Glutamatergic neuron (in vitro differentiated cells): ENCODE measurements at regions not wholly inside any gene's neighbourhood (a gene's known extent, or its start where the extent isn't known, plus 50 kb on each side); places are given as distances from the start of the nearest gene placed in this dataset.
"Not testable (repeated sequence)": the region's sequence is repeated elsewhere in the genome, so short reads cannot be mapped to it uniquely, and the experiment has no call there.

ENCODE experiments used
- DNase-seq: peaks from one replicate; pipeline ENCODE4 v3.0.0; 2022
- H3K27ac Mint-ChIP-seq: one replicate; pipeline ENCODE4 v1.8.0; 2020; ENCODE audit warnings: mild to moderate bottlenecking, mixed read lengths, inconsistent platforms; ENCODE audit not compliant: unreplicated experiment
- H3K27me3 Mint-ChIP-seq: one replicate; pipeline ENCODE4 v1.8.0; 2020; ENCODE audit warnings: mild to moderate bottlenecking, moderate library complexity, mixed read lengths, inconsistent platforms; ENCODE audit not compliant: unreplicated experiment
- H3K36me3 Mint-ChIP-seq: one replicate; pipeline ENCODE4 v1.8.0; 2020; ENCODE audit warnings: mild to moderate bottlenecking, mixed read lengths, inconsistent platforms; ENCODE audit not compliant: unreplicated experiment
- H3K4me1 Mint-ChIP-seq: one replicate; pipeline ENCODE4 v1.8.0; 2020; ENCODE audit warnings: mild to moderate bottlenecking, low read depth, mixed read lengths, inconsistent platforms; ENCODE audit not compliant: unreplicated experiment
- H3K4me3 Mint-ChIP-seq: one replicate; pipeline ENCODE4 v1.8.0; 2020; ENCODE audit warnings: mild to moderate bottlenecking, mixed read lengths, inconsistent platforms; ENCODE audit not compliant: unreplicated experiment
- H3K9me3 Mint-ChIP-seq: one replicate; pipeline ENCODE4 v1.8.0; 2020; ENCODE audit warnings: mild to moderate bottlenecking, moderate library complexity, mixed read lengths, inconsistent platforms; ENCODE audit not compliant: unreplicated experiment
- TF ChIP-seq, protein P1 (sequence below): fragments of 200-600 bp; sonication (generic); IDR thresholded peaks from one replicate; pipeline ENCODE4 v1.5.0; 2021; ENCODE audit not compliant: partially characterized antibody, unreplicated experiment

DNA sequence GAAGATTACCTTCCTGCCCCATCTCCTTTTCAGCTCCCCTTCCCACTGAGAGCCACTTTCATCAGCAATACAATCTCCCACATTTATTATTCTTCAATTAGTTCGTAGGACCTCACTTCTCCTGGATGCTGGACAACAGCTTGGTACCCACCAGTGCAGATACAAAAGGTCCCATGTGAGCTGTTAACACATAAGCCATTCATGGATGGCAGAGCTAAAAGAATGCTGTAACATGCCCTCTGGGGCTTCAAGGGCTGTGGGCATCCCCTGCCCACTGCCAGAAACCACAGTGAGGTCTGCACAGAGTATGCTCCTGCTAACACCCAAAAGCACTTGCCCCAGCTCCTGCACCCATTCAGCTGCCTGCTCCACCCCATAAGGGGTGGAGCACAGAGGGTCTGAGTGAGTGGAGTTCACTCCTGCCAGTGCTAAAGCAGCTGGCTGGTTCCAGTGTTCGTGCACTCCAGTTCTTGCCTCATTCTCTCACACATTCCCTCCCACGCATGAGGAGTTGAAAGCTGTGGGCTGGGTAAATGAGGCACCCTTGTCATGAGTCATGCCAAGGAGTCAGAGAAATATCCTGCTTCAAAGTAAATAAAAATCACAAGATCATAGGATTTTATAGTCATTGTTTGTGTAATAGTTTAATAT lies 305.9 kb upstream of the TMEFF2 start:
- Mint-ChIP-seq H3K4me1 (no peaks in the 10 kb centered on the region), H3K4me3 (no peak overlapping the region), H3K27ac (no peak overlapping the region), H3K9me3 (no peaks in the 10 kb centered on the region), H3K27me3 (no peaks in the 10 kb centered on the region), H3K36me3 (no peaks in the 10 kb centered on the region)
- TF ChIP-seq, protein P1, sequence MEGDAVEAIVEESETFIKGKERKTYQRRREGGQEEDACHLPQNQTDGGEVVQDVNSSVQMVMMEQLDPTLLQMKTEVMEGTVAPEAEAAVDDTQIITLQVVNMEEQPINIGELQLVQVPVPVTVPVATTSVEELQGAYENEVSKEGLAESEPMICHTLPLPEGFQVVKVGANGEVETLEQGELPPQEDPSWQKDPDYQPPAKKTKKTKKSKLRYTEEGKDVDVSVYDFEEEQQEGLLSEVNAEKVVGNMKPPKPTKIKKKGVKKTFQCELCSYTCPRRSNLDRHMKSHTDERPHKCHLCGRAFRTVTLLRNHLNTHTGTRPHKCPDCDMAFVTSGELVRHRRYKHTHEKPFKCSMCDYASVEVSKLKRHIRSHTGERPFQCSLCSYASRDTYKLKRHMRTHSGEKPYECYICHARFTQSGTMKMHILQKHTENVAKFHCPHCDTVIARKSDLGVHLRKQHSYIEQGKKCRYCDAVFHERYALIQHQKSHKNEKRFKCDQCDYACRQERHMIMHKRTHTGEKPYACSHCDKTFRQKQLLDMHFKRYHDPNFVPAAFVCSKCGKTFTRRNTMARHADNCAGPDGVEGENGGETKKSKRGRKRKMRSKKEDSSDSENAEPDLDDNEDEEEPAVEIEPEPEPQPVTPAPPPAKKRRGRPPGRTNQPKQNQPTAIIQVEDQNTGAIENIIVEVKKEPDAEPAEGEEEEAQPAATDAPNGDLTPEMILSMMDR: no peak
- DNase-seq: no peak

DNA sequence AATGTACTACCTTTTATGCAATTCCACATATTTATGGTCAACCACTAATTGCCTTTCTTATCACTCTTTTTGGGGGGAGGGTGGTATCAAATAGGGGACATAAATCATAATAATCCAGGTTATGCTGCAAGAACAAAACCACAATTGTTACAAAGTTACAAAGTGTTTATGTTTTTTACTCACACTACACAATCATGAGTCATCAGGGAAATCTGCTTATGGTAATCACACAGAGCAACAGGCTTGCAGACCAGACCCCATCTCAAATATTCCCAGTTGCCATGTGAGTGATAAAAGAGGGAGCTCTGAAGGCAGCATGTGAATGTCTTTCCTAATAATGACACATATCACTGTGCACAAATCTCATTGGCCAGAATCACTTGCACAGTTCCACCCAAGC lies 304.7 kb upstream of the TMEFF2 start:
- no peak for DNase-seq
- Mint-ChIP-seq H3K4me1 (no peaks in the 10 kb centered on the region), H3K4me3 (no peak overlapping the region), H3K27me3 (no peaks in the 10 kb centered on the region), H3K9me3 (no peaks in the 10 kb centered on the region), H3K27ac (no peak overlapping the region), H3K36me3 (no peaks in the 10 kb centered on the region)
- TF ChIP-seq, protein P1: no peak

DNA sequence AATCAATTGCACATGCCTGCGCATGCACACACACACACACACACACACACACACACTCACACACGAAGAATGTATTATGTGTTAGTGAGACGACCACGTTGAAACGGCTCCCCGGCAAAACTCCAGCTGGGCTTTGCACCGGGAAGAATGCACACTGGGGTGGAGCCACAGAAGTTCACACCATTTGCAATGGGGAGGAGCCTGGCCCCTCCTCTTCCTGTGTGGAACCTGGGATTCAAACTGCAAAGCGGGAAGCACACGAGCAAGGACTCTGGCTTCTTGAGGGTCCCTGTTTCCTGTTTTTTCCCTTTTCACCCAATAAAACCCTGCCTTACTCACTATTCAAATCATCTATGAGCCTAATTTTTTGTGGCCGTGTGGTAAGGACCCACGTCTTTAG lies 304.0 kb upstream of the TMEFF2 start:
- TF ChIP-seq, protein P1: no peak
- Mint-ChIP-seq H3K4me1 (no peaks in the 10 kb centered on the region), H3K4me3 (no peak overlapping the region), H3K27ac (no peak overlapping the region), H3K9me3 (no peaks in the 10 kb centered on the region), H3K27me3 (no peaks in the 10 kb centered on the region), H3K36me3 (no peaks in the 10 kb centered on the region)
- no peak for DNase-seq

DNA sequence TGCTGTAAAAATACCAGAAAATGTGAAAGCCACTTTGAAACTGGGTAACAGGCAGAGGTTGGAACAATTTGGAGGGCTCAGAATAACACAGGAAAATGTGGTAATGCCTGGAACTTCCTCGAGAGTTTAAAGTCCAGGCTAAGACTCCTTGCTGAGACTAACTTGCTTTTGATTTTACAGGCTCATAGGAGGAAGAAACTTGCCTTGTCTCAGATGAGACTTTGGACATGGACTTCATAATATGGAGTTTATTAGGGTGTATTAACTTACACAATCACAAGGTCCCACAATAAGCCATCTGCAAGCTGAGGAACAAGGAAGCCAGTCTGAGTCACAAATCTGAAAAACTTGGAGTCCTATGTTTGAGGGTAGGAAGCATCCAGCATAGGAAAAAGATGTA lies 293.4 kb upstream of the TMEFF2 start:
- H3K36me3 Mint-ChIP-seq, H3K27ac Mint-ChIP-seq, H3K4me1 Mint-ChIP-seq, DNase-seq, H3K4me3 Mint-ChIP-seq, H3K27me3 Mint-ChIP-seq, H3K9me3 Mint-ChIP-seq: not testable (repeated sequence)

DNA sequence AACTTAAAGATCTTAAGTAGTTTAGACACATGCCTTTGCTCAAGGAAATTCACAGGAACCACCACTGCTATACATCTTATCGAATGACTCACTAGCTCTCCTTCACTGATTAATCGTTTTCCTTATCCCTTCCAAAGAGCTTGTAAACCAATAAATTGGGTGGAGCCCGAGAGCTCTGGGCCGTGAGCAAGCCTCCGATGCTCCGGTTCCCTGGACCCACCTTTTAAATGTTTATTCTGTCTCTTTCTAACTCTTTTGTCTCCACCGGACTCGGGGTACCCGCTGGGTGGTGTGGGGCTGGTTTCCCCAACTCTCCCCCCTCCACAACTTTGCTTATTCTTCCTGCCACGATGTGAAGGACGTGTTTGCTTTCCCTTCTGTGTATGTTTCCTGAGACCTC lies 292.9 kb upstream of the TMEFF2 start:
- no peak overlapping the region for H3K4me3 Mint-ChIP-seq
- TF ChIP-seq, protein P1: no peak
- H3K9me3 Mint-ChIP-seq: peaks cover 2% of the 10 kb centered on the region
- H3K4me1 Mint-ChIP-seq: no peaks in the 10 kb centered on the region
- H3K27ac Mint-ChIP-seq: no peak overlapping the region
- H3K36me3 Mint-ChIP-seq: no peaks in the 10 kb centered on the region
- H3K27me3 Mint-ChIP-seq: peaks cover 4% of the 10 kb centered on the region
- DNase-seq: no peak
